ENCODE measurements at regions not wholly inside any gene's neighbourhood (a gene's known extent, or its start where the extent isn't known, plus 50 kb on each side); places are given as distances from the start of the nearest gene placed in this dataset.
"Not testable (repeated sequence)": the region's sequence is repeated elsewhere in the genome, so short reads cannot be mapped to it uniquely, and the experiment has no call there.

- DNase-seq (ENCODE audit: low read depth, low spot score): no peak
These were observed 404.2 kb upstream of the CDIN1 start for GRCh38 chr15:36175186-36175740.

DNA sequence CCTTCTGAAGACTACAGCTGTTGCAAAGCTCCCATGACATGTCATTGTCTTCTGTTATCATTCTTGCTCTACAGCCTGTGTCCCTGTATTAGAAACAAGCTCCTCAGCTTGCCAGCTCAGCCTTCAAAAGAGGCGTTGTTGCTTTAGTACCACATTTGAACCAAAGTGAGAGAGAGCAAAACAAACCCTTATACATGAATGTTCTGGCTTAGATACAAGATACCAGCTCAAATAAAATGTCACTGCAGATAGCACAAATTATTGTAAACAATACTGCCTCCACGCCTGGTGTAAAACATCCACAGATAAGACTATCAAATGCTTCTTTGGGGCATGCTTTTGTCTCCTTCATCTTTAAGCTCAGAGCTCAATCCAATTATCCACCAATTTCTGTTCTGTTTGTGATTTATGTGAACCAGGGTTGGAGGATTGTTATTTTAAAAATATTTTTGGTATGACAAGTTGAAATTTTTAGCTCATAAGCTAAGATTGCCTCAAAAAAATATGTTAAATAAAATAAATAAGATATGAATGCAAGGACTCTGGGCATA is 403.6 kb upstream of the CDIN1 start:
- no peak for DNase-seq (ENCODE audit: low read depth, low spot score)

- no peak for DNase-seq (ENCODE audit: low read depth, low spot score)
These were observed 401.7 kb upstream of the CDIN1 start for GRCh38 chr15:36177590-36178302.

DNA sequence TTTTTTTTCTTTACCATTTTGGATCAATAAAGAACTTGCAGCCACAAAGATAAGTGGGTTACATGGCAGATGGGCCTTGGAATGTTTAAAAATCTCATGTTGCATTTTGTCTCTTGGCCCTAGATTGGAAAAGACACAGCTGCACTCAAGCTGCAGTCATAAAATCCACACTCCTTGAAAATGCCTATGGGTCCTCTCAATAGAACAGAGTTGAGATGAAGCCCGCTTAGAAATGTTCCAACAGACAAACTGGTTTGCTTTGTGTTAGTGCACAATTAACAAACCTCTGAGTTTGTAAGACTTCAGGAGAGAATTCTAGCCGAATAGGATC is 401.2 kb upstream of the CDIN1 start:
- no peak for DNase-seq (ENCODE audit: low read depth, low spot score)

GRCh38 chr15:36183201-36183600 is 396.2 kb upstream of the CDIN1 start:
- DNase-seq (ENCODE audit: low read depth, low spot score): no peak

- no peak for DNase-seq (ENCODE audit: low read depth, low spot score)
These were observed 394.0 kb upstream of the CDIN1 start for GRCh38 chr15:36185438-36185837.

DNA sequence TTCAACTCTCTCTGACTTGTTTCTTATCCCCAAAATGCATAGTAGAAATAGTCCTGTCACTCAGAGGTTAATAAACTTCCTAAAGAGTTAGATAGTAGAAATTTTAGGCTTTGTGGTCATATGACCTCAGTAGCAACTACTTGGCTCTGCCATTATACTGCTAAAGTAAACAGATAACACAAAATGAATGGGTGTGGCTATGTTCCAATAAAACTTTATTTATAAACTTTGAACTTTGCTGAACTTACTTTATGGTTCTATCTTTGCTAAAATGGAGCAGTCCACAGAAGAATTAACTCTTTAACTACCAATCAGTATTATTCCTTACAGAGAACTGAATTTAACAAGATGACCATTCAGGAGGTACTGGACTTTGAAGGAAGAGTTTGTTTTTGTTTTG is 393.6 kb upstream of the CDIN1 start:
- no peak for DNase-seq (ENCODE audit: low read depth, low spot score)

GRCh38 chr15:36186376-36186775 is 393.1 kb upstream of the CDIN1 start:
- DNase-seq (ENCODE audit: low read depth, low spot score): no peak

GRCh38 chr15:36191459-36191858 is 388.0 kb upstream of the CDIN1 start:
- DNase-seq (ENCODE audit: low read depth, low spot score): no peak

DNA sequence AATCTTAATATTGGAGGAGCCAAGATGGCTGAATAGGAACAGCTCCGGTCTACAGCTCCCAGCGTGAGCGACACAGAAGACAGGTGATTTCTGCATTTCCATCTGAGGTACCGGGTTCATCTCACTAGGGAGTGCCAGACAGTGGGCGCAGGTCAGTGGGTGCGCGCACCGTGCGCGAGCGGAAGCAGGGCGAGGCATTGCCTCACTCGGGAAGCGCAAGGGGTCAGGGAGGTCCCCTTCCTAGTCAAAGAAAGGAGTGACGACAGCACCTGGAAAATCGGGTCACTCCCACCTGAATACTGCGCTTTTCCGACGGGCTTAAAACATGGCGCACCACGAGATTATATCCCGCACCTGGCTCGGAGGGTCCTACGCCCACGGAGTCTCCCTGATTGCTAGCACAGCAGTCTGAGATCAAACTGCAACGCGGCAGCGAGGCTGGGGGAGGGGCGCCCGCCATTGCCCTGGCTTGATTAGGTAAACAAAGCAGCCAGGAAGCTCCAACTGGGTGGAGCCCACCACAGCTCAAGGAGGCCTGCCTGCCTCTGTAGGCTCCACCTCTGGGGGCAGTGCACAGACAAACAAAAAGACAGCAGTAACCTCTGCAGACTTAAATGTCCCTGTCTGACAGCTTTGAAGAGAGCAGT is 383.9 kb upstream of the CDIN1 start:
- not testable (repeated sequence) for DNase-seq (ENCODE audit: low read depth, low spot score)

GRCh38 chr15:36208868-36209582 is 370.4 kb upstream of the CDIN1 start:
- no peak for DNase-seq (ENCODE audit: low read depth, low spot score)

GRCh38 chr15:36210426-36210825 is 369.0 kb upstream of the CDIN1 start:
- DNase-seq (ENCODE audit: low read depth, low spot score): no peak

- DNase-seq (ENCODE audit: low read depth, low spot score): no peak
These were observed 361.1 kb upstream of the CDIN1 start for GRCh38 chr15:36218322-36218721.

DNA sequence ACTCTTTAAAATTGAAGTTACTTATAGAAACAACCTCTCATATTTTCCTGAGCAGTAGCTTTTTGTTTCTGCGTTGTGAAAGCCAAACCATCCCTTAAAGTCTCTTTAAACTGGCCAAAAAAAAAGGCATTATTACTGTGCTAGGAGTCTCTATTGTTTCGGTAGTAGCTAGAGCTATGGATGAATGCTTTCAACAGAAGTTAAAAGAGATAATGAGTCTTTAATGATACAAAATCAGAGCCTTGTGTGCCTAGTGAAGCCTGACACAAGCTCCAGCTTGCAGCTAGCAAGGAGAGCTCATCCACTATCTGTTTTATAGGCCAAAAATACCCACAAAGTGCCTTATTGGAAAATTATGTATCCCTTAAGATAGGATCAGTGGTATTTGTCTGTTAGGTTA is 360.4 kb upstream of the CDIN1 start:
- DNase-seq (ENCODE audit: low read depth, low spot score): no peak

DNA sequence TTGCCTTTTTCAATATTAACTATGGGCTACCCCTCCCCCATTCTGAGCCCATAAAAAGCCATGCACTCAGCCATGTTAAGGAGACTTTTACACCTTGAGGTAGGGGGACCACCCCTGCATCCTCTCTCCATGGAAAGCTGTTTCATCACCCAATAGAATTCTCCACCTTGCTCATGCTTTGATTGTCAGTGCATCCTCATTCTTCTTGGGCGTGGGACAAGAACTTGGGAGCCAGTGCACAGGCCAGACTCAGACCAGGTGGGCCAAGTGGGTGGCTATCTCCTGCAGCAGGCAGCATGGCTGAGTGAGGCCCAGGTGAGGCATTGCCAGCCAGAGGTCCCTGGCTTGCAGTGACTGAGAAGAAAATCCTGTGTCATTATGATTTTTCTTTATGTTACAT is 357.4 kb upstream of the CDIN1 start:
- no peak for DNase-seq (ENCODE audit: low read depth, low spot score)

DNA sequence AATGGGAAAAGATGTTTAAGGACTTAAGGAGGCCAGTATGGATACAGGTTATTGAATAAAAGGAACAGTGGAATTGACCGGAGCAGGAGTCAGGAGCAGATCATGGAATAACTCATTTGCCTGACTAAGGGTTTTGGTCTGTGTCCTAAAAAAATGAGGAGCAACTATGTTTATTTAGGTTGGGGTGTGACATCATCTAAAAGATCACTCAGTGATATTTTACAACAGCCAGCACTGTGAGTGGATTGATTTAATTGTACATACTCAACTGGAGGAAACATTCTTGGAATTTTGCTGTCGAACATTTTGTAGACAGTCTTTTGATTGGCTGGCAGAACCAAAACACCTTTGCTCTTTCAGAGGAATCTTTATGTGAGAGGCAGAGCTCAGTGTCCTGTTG is 348.6 kb upstream of the CDIN1 start:
- DNase-seq (ENCODE audit: low read depth, low spot score): no peak

DNA sequence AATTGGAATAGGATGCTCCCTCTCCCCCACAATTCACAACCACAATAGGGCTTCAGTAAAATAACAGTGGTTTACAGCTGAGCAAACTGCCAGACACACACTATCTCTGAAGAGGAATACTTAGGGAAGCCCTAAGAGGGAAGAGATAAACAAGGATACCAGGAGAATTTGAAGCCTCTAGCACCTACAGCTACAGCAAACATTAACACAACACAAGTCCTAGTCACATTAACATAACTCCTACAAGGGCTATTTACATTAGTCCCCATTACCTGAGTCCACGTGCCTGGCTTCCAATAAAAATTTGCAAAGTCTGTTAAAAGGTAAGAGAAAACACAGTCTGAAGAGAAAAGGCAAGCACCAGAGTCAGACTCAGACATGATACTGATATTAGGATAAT is 346.9 kb upstream of the CDIN1 start:
- no peak for DNase-seq (ENCODE audit: low read depth, low spot score)

- DNase-seq (ENCODE audit: low read depth, low spot score): no peak
These were observed 344.7 kb upstream of the CDIN1 start for GRCh38 chr15:36234743-36235142.

DNA sequence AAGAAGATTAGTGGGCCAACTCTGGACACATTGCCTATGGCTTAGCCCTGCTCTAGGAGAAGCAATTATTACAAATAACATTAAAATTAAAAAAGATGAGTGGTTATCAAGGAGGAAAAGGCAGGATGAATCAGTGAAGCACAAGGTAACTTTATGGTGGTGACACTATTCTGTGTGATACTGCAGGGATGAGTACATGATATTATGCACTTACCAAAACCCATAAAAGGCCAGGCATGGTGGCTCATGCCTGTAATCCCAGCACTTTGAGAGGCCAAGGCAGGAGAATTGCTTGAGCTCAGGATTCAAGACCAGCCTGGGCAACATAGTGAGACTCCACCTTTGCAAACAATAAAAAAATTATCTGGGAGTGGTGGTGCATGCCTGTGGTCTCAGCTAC is 344.3 kb upstream of the CDIN1 start:
- DNase-seq (ENCODE audit: low read depth, low spot score): no peak

DNA sequence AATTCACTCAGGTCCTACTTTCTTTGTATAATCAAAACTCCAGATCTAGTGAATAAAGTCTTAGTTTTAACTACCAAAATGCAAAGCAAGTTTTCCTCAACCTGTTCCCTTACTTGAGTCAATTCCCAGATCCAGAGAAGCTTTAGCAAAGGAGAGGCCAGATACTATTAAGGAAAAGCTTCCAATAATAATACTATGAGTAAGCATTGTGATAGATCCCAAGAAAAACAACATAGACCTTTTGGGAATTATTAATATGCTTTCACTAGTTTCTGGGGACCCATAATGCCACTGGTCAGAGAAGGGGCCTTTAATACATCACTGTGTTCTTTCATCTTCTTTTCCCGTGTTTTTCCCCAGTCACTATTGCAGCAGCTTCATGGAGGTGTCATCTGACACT is 339.9 kb upstream of the CDIN1 start:
- no peak for DNase-seq (ENCODE audit: low read depth, low spot score)

DNA sequence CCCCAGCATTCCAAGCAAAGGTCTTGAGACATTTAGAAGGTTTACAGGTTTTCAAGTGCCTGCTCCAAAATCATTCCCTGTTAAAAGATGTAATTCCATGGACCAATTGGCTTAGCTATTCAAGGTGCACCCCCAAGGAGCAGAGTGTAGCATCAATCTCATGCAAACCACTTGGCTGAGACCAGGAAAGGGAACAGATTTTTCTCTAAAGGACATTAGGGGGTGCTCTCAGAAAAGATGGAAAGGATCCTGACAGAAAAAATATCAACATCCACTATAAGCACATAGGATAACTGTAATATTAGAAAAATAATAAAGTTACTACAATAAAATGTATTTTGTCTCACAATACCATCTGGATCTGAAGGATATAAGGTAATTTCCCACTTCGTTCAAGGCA is 328.0 kb upstream of the CDIN1 start:
- no peak for DNase-seq (ENCODE audit: low read depth, low spot score)

- no peak for DNase-seq (ENCODE audit: low read depth, low spot score)
These were observed 327.2 kb upstream of the CDIN1 start for GRCh38 chr15:36252146-36252711.
